H9 (cell line): ENCODE measurements at regions not wholly inside any gene's neighbourhood (a gene's known extent, or its start where the extent isn't known, plus 50 kb on each side); places are given as distances from the start of the nearest gene placed in this dataset.

Experiments used
- DNase-seq: peaks from one replicate; pipeline ENCODE4 v3.0.0-alpha.2; 2017
- H2AFZ ChIP-seq: one replicate; pipeline ENCODE4 v1.6.1; 2013; ENCODE audit warnings: mild to moderate bottlenecking, low read length, control low read depth, moderate library complexity
- H2AK5ac ChIP-seq: 2 replicates; pipeline ENCODE4 v1.6.1; 2013; ENCODE audit warnings: low read length, control low read depth, mixed read lengths; ENCODE audit not compliant: insufficient read length
- H2BK120ac ChIP-seq: one replicate; pipeline ENCODE4 v1.6.1; 2013; ENCODE audit warnings: low read depth, mild to moderate bottlenecking, low read length, control low read depth, inconsistent platforms; ENCODE audit not compliant: poor library complexity, severe bottlenecking
- H2BK12ac ChIP-seq: 2 replicates; pipeline ENCODE4 v1.6.1; 2013; ENCODE audit warnings: low read length, control low read depth, mixed read lengths, low read depth; ENCODE audit not compliant: insufficient read length
- H2BK15ac ChIP-seq: 2 replicates; pipeline ENCODE4 v1.6.1; 2013; ENCODE audit warnings: low read depth, low read length, control low read depth
- H2BK20ac ChIP-seq: one replicate; pipeline ENCODE4 v1.6.1; 2013; ENCODE audit warnings: low read depth, mild to moderate bottlenecking, low read length, control low read depth, inconsistent platforms; ENCODE audit not compliant: poor library complexity, severe bottlenecking
- H2BK5ac ChIP-seq: 2 replicates; pipeline ENCODE4 v1.6.1; 2013; ENCODE audit warnings: low read length, control low read depth, mixed read lengths; ENCODE audit not compliant: insufficient read length
- H3K14ac ChIP-seq: 2 replicates; pipeline ENCODE4 v1.6.1; 2013; ENCODE audit warnings: low read length, control low read depth; ENCODE audit not compliant: insufficient read depth
- H3K18ac ChIP-seq: 2 replicates; pipeline ENCODE4 v1.6.1; 2013; ENCODE audit warnings: low read depth, mild to moderate bottlenecking, mixed read lengths, low read length, control low read depth; ENCODE audit not compliant: insufficient read length
- H3K23ac ChIP-seq: 2 replicates; pipeline ENCODE4 v1.6.1; 2013; ENCODE audit warnings: low read length, control low read depth, mixed read lengths, low read depth; ENCODE audit not compliant: insufficient read length
- H3K23me2 ChIP-seq: 2 replicates; pipeline ENCODE4 v1.6.1; 2013; ENCODE audit warnings: low read depth, mild to moderate bottlenecking, mixed read lengths, low read length, control low read depth; ENCODE audit not compliant: insufficient read length, poor library complexity, severe bottlenecking
- H3K27ac ChIP-seq: 2 replicates; pipeline ENCODE4 v1.5.1; 2013; ENCODE audit warnings: low read length, control low read depth, mixed read lengths, low read depth; ENCODE audit not compliant: insufficient read length
- H3K27me3 ChIP-seq: 2 replicates; pipeline ENCODE4 v1.6.1; 2013; ENCODE audit warnings: low read length, control low read depth, inconsistent platforms; ENCODE audit not compliant: insufficient read depth
- H3K4ac ChIP-seq: 2 replicates; pipeline ENCODE4 v1.6.1; 2013; ENCODE audit warnings: low read depth, mild to moderate bottlenecking, control low read depth, inconsistent platforms, low read length, moderate library complexity
- H3K4me1 ChIP-seq: 2 replicates; pipeline ENCODE4 v1.6.1; 2013; ENCODE audit warnings: low read length, control low read depth, inconsistent platforms; ENCODE audit not compliant: insufficient read depth
- H3K4me2 ChIP-seq: 2 replicates; pipeline ENCODE4 v1.6.1; 2013; ENCODE audit warnings: low read length, control low read depth, mixed read lengths; ENCODE audit not compliant: insufficient read length, insufficient read depth
- H3K56ac ChIP-seq: 2 replicates; pipeline ENCODE4 v1.6.1; 2013; ENCODE audit warnings: low read depth, mild to moderate bottlenecking, mixed read lengths, low read length, control low read depth; ENCODE audit not compliant: insufficient read length
- H3K79me1 ChIP-seq: 2 replicates; pipeline ENCODE4 v1.6.1; 2013; ENCODE audit warnings: low read depth, mild to moderate bottlenecking, moderate library complexity, low read length, control low read depth, inconsistent platforms; ENCODE audit not compliant: insufficient read depth, poor library complexity, severe bottlenecking
- H3K79me2 ChIP-seq: 2 replicates; pipeline ENCODE4 v1.6.1; 2013; ENCODE audit warnings: low read length, control low read depth, inconsistent platforms; ENCODE audit not compliant: insufficient read depth
- H3K9ac ChIP-seq: 2 replicates; pipeline ENCODE4 v1.6.1; 2013; ENCODE audit warnings: low read length, control low read depth, mixed read lengths; ENCODE audit not compliant: insufficient read length; ENCODE audit errors: extremely low read depth
- H3K9me3 ChIP-seq: one replicate; pipeline ENCODE4 v1.6.1; 2013; ENCODE audit warnings: low read depth, low read length, inconsistent platforms; ENCODE audit not compliant: control insufficient read depth
- H3T11ph ChIP-seq: one replicate; pipeline ENCODE4 v1.6.1; 2013; ENCODE audit warnings: mild to moderate bottlenecking, low read length, control low read depth, inconsistent platforms
- H4K20me1 ChIP-seq: one replicate; pipeline ENCODE4 v1.6.1; 2013; ENCODE audit not compliant: control insufficient read depth, insufficient read length, insufficient read depth
- H4K5ac ChIP-seq: 2 replicates; pipeline ENCODE4 v1.6.1; 2013; ENCODE audit warnings: low read depth, mild to moderate bottlenecking, mixed read lengths, low read length, control low read depth; ENCODE audit not compliant: insufficient read length
- H4K8ac ChIP-seq: replicated peaks from 2 replicates; pipeline ENCODE4 v1.6.1; 2013; ENCODE audit warnings: low read length, control low read depth, mixed read lengths, low read depth; ENCODE audit not compliant: insufficient read length
- H4K91ac ChIP-seq: 2 replicates; pipeline ENCODE4 v1.6.1; 2013; ENCODE audit warnings: low read depth, mild to moderate bottlenecking, moderate library complexity, mixed read lengths, low read length, control low read depth; ENCODE audit not compliant: insufficient read length
- H3K27ac Mint-ChIP-seq, 3 experiments: 2 replicates in 2 of 3; 3 replicates in 1 of 3; pipeline ENCODE4 v1.8.0; 2020 to 2021; ENCODE audit warnings: mixed read lengths in 3 of 3, mild to moderate bottlenecking in 1 of 3, moderate library complexity in 1 of 3
- H3K27me3 Mint-ChIP-seq: 2 replicates; pipeline ENCODE4 v1.8.0; 2021; ENCODE audit warnings: low read depth, mild to moderate bottlenecking, moderate library complexity, mixed read lengths
- H3K36me3 Mint-ChIP-seq, 3 experiments: 2 replicates in 2 of 3; 3 replicates in 1 of 3; pipeline ENCODE4 v1.8.0; 2020 to 2021; ENCODE audit warnings: low read depth in 3 of 3, mixed read lengths in 3 of 3; ENCODE audit not compliant: insufficient read depth in 1 of 3
- H3K4me1 Mint-ChIP-seq, 2 experiments: 2 replicates each; pipeline ENCODE4 v1.8.0; 2020; ENCODE audit warnings: mixed read lengths in 2 of 2
- H3K4me3 Mint-ChIP-seq, 2 experiments: 2 replicates in 1 of 2; 3 replicates in 1 of 2; pipeline ENCODE4 v1.8.0; 2020 to 2021; ENCODE audit warnings: mild to moderate bottlenecking in 2 of 2, mixed read lengths in 2 of 2, moderate library complexity in 1 of 2
- H3K9me3 Mint-ChIP-seq, 2 experiments: 2 replicates in 1 of 2; 3 replicates in 1 of 2; pipeline ENCODE4 v1.8.0; 2020; ENCODE audit warnings: mild to moderate bottlenecking in 2 of 2, mixed read lengths in 2 of 2, moderate library complexity in 1 of 2
- WGBS: extraction: QIAGEN DNeasy Blood & Tissue Kit; methylation state at CpG from one replicate; pipeline ENCODE4 v1.1.7; 2013; ENCODE audit warnings: missing lambda C conversion rate, low lambda C conversion rate, mixed read lengths; ENCODE audit not compliant: insufficient read length; ENCODE audit errors: extremely low coverage; 5-methylcytosine and 5-hydroxymethylcytosine counted together
- TF ChIP-seq, protein P1 (sequence below): fragments of 200-600 bp; sonication (generic); conservative IDR thresholded peaks from 3 replicates; pipeline ENCODE4 v1.8.0; 2021; ENCODE audit warnings: antibody characterized with exemption, mild to moderate bottlenecking

DNA sequence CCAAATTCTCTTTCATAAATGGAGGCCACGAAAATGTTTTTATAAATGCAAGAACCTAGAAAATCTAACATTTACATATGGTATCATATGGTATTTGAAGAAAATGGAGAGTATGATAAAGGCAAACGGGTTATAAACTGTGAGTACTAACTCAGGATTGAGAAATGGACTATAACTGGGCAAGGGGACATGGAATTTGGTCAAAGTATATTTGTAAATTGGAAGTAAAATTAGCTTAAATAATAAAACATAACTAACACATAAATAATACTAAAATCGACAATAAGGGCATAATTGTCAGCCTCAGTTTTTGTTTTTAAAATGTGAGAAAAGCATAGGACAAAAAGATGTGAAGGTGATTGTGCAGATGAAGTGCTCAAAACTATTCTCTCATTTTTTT lies 1516.3 kb upstream of the MIR17HG start:
- no peak overlapping the region for H2AK5ac ChIP-seq
- no peaks in the 10 kb centered on the region for H3K36me3 Mint-ChIP-seq
- H3K27ac ChIP-seq = no peak overlapping the region
- H3K18ac ChIP-seq = no peak overlapping the region
- no peaks in the 10 kb centered on the region for H3K9me3 ChIP-seq
- H3K4me1 ChIP-seq = no peaks in the 10 kb centered on the region; the same call in 1 of the 2 replicates
- no peak overlapping the region for H2BK5ac ChIP-seq
- no peak overlapping the region for H3K4me3 Mint-ChIP-seq
- H4K5ac ChIP-seq = no peak overlapping the region
- H3K4me1 Mint-ChIP-seq = no peaks in the 10 kb centered on the region; a peak in 1 of 4 replicates
- H3K14ac ChIP-seq = no peak overlapping the region
- no peaks in the 10 kb centered on the region for H3K79me2 ChIP-seq
- no peak overlapping the region for H2BK15ac ChIP-seq
- no peak overlapping the region for H3K27ac Mint-ChIP-seq
- no peak overlapping the region for H4K91ac ChIP-seq
- TF ChIP-seq, protein P1, sequence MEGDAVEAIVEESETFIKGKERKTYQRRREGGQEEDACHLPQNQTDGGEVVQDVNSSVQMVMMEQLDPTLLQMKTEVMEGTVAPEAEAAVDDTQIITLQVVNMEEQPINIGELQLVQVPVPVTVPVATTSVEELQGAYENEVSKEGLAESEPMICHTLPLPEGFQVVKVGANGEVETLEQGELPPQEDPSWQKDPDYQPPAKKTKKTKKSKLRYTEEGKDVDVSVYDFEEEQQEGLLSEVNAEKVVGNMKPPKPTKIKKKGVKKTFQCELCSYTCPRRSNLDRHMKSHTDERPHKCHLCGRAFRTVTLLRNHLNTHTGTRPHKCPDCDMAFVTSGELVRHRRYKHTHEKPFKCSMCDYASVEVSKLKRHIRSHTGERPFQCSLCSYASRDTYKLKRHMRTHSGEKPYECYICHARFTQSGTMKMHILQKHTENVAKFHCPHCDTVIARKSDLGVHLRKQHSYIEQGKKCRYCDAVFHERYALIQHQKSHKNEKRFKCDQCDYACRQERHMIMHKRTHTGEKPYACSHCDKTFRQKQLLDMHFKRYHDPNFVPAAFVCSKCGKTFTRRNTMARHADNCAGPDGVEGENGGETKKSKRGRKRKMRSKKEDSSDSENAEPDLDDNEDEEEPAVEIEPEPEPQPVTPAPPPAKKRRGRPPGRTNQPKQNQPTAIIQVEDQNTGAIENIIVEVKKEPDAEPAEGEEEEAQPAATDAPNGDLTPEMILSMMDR = no peak
- no peak overlapping the region for H3K4me2 ChIP-seq
- H3T11ph ChIP-seq = no peak overlapping the region
- H3K9me3 Mint-ChIP-seq = no peaks in the 10 kb centered on the region
- no peaks in the 10 kb centered on the region for H4K20me1 ChIP-seq
- DNase-seq = no peak
- no peaks in the 10 kb centered on the region for H3K79me1 ChIP-seq
- no peak overlapping the region for H3K9ac ChIP-seq
- no peak overlapping the region for H2AFZ ChIP-seq
- no peaks in the 10 kb centered on the region for H3K23me2 ChIP-seq
- H2BK120ac ChIP-seq = no peak overlapping the region
- no peak overlapping the region for H2BK12ac ChIP-seq
- no peak overlapping the region for H3K56ac ChIP-seq
- whole genome bisulfite sequencing = no CpG with 5 or more reads among the region's 3 CpGs
- no peak overlapping the region for H2BK20ac ChIP-seq
- H4K8ac ChIP-seq = no peak overlapping the region
- H3K23ac ChIP-seq = no peak overlapping the region
- no peaks in the 10 kb centered on the region for H3K27me3 ChIP-seq
- H3K4ac ChIP-seq = no peak overlapping the region
- no peaks in the 10 kb centered on the region for H3K27me3 Mint-ChIP-seq
